ENCODE measurements at regions not wholly inside any gene's neighbourhood (a gene's known extent, or its start where the extent isn't known, plus 50 kb on each side); places are given as distances from the start of the nearest gene placed in this dataset.

- TF ChIP-seq MAX (IDR thresholded peaks at IDR 0.05) (no peak), REST (IDR thresholded peaks at IDR 0.05; ENCODE audit: low read depth) (no peak), CEBPB (IDR thresholded peaks at IDR 0.05) (no peak), TCF12 (IDR thresholded peaks at IDR 0.05; ENCODE audit: low read depth) (no peak), EGR1 (IDR thresholded peaks at IDR 0.05) (no peak), FOXM1 (IDR thresholded peaks at IDR 0.05; ENCODE audit: borderline replicate concordance, low read depth) (no peak), YY1 (IDR thresholded peaks at IDR 0.05; ENCODE audit: low read depth) (no peak), CREB1 (IDR thresholded peaks at IDR 0.05; ENCODE audit: low read depth) (no peak), TAF1 (IDR thresholded peaks at IDR 0.05; ENCODE audit: low read depth) (no peak), TEAD4 (IDR thresholded peaks at IDR 0.05) (no peak), USF1 (IDR thresholded peaks at IDR 0.05) (no peak), RAD21 (IDR thresholded peaks at IDR 0.05; ENCODE audit: low read depth) (no peak), EP300 (IDR thresholded peaks at IDR 0.05; ENCODE audit: borderline replicate concordance) (no peak), ZBTB7A (IDR thresholded peaks at IDR 0.05; ENCODE audit: low read depth) (no peak), NFIC (IDR thresholded peaks at IDR 0.05) (no peak)
Measured at GRCh38 chr6:144449218-144449617, 164.1 kb downstream of the UTRN start.

- no peak for TF ChIP-seq FOXM1 (IDR thresholded peaks at IDR 0.05; ENCODE audit: borderline replicate concordance, low read depth)
- TF ChIP-seq TEAD4 (IDR thresholded peaks at IDR 0.05), result no peak
- TF ChIP-seq EP300 (IDR thresholded peaks at IDR 0.05; ENCODE audit: borderline replicate concordance), result no peak
- no peak for TF ChIP-seq TCF12 (IDR thresholded peaks at IDR 0.05; ENCODE audit: low read depth)
- TF ChIP-seq MAX (IDR thresholded peaks at IDR 0.05), result no peak
- no peak for TF ChIP-seq CREB1 (IDR thresholded peaks at IDR 0.05; ENCODE audit: low read depth)
- TF ChIP-seq ZBTB7A (IDR thresholded peaks at IDR 0.05; ENCODE audit: low read depth), result no peak
Measured at GRCh38 chr6:144449911-144450597, 164.9 kb downstream of the UTRN start.

GRCh38 chr6:144460327-144461095 is 175.4 kb downstream of the UTRN start:
- TF ChIP-seq FOXM1 (IDR thresholded peaks at IDR 0.05; ENCODE audit: borderline replicate concordance, low read depth) (no peak), NFIC (IDR thresholded peaks at IDR 0.05) (no peak), REST (IDR thresholded peaks at IDR 0.05; ENCODE audit: low read depth) (no peak), USF1 (IDR thresholded peaks at IDR 0.05) (no peak), YY1 (IDR thresholded peaks at IDR 0.05; ENCODE audit: low read depth) (no peak), TAF1 (IDR thresholded peaks at IDR 0.05; ENCODE audit: low read depth) (no peak), EGR1 (IDR thresholded peaks at IDR 0.05) (no peak), TEAD4 (IDR thresholded peaks at IDR 0.05) (no peak), CEBPB (IDR thresholded peaks at IDR 0.05) (no peak), CREB1 (IDR thresholded peaks at IDR 0.05; ENCODE audit: low read depth) (no peak), TCF12 (IDR thresholded peaks at IDR 0.05; ENCODE audit: low read depth) (no peak), RAD21 (IDR thresholded peaks at IDR 0.05; ENCODE audit: low read depth) (no peak), MAX (IDR thresholded peaks at IDR 0.05) (no peak), ZBTB7A (IDR thresholded peaks at IDR 0.05; ENCODE audit: low read depth) (no peak), EP300 (IDR thresholded peaks at IDR 0.05; ENCODE audit: borderline replicate concordance) (no peak)

- TF ChIP-seq TCF12 (IDR thresholded peaks at IDR 0.05; ENCODE audit: low read depth), result no peak
- no peak for TF ChIP-seq YY1 (IDR thresholded peaks at IDR 0.05; ENCODE audit: low read depth)
- no peak for TF ChIP-seq USF1 (IDR thresholded peaks at IDR 0.05)
- TF ChIP-seq FOXM1 (IDR thresholded peaks at IDR 0.05; ENCODE audit: borderline replicate concordance, low read depth), result no peak
- no peak for TF ChIP-seq NFIC (IDR thresholded peaks at IDR 0.05)
- TF ChIP-seq ZBTB7A (IDR thresholded peaks at IDR 0.05; ENCODE audit: low read depth), result no peak
- TF ChIP-seq MAX (IDR thresholded peaks at IDR 0.05), result no peak
- TF ChIP-seq TAF1 (IDR thresholded peaks at IDR 0.05; ENCODE audit: low read depth), result no peak
- no peak for TF ChIP-seq EGR1 (IDR thresholded peaks at IDR 0.05)
Measured at GRCh38 chr6:144462058-144462457, 176.9 kb downstream of the UTRN start.
